ENCODE measurements at regions not wholly inside any gene's neighbourhood (a gene's known extent, or its start where the extent isn't known, plus 50 kb on each side); places are given as distances from the start of the nearest gene placed in this dataset.

DNA sequence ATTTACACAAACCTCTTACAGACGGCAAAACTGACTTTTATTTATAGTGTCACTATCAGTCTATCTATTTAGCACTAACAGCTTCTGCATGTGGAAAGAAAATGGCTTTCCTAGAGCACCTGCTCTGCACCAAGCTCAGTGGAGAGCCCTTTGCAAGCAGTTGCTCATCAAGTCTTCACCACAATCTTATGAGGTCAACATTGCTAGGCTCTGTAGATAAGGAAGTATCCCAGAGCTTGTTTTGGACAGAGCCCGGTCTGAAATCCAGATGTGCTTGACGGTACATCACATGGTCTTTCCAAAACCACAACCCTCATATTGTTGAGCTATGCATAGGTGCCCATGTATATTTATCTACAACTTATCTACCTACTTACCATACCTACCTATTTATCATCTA lies 572.7 kb upstream of the CDH5 start:
- TF ChIP-seq, protein P1, sequence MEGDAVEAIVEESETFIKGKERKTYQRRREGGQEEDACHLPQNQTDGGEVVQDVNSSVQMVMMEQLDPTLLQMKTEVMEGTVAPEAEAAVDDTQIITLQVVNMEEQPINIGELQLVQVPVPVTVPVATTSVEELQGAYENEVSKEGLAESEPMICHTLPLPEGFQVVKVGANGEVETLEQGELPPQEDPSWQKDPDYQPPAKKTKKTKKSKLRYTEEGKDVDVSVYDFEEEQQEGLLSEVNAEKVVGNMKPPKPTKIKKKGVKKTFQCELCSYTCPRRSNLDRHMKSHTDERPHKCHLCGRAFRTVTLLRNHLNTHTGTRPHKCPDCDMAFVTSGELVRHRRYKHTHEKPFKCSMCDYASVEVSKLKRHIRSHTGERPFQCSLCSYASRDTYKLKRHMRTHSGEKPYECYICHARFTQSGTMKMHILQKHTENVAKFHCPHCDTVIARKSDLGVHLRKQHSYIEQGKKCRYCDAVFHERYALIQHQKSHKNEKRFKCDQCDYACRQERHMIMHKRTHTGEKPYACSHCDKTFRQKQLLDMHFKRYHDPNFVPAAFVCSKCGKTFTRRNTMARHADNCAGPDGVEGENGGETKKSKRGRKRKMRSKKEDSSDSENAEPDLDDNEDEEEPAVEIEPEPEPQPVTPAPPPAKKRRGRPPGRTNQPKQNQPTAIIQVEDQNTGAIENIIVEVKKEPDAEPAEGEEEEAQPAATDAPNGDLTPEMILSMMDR (IDR thresholded peaks at IDR 0.05): no peak
- no peak for TF ChIP-seq EZH2 (IDR thresholded peaks at IDR 0.05; ENCODE audit: borderline replicate concordance, insufficient read depth, low read depth, low read length, poor library complexity, severe bottlenecking)
